ENCODE measurements at regions not wholly inside any gene's neighbourhood (a gene's known extent, or its start where the extent isn't known, plus 50 kb on each side); places are given as distances from the start of the nearest gene placed in this dataset.
A peak's percentile ranks its signal among the peaks of the same experiment; 100 is the strongest.

DNA sequence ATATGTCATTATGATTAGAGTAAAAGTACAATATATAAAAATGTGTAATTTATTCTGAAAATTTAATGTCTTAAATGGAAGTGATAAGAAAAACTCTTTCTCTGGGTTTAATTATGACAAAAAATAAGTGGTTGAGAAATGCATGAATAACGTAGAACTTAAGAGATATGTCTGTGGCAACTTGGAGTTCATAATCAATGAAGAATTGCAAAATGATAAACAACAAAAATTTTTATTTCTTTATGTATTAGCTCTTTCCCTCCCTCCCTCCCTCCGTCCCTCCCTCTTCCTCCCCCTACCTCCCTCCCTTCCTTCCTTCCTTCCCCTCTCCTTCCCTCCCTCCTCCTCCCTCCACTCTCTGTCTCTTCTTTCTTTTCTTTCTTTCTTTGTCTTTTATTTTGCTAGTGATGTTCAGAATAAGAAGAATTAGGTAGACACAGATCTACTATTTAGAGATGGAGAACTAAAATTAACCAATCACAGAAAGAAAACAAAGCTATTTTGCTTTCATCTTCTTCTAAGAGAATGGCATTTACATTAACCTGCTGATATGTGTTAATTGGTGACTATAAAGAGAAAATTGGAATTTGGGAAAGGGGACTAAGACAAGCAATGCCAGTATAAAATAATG, 96.3 kb upstream of the PDC start:
- FAIRE-seq (no peak), DNase-seq (ENCODE audit: low spot score) (no peak)

DNA sequence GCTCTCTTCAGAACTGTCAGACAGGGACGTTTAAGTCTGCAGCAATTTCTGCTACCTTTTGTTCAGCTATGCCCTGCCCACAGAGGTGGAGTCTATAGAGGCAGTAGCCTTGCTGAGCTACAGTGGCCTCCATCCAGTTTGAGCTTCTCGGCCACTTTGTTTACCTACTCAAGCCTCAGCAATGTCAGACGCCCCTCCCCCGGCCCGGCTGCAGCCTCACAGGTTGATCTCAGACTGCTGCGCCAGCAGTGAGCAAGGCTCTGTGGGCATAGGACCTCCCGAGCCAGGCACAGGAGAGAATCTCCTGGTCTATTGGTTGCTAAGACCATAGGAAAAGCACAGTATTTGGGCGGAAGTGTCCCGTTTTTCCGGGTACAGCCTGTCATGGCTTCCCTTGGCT, 89.9 kb upstream of the PDC start:
- no peak for FAIRE-seq

DNA sequence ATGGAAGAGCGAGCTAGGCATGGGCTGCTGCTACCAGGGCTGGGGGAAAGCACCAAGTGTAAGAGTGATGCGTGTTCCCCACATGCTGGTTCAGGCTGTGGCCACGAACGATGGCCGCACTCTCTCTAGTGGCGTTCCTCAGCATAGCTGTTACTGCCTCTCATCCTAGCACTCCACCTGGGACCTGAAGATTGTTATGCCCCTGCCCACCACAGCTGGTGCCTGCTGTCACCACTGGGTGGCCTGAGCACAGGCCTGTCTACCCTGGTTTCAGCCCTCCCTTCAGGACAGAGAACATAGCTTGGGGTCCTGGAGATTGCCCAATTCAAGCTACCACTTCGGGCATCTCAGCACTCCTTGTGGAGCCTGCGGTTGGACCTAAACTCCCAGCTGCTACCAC, 80.1 kb upstream of the PDC start:
- no peak for FAIRE-seq
- no peak for DNase-seq (ENCODE audit: low spot score)

More for the DNA sequence above, 89.9 kb upstream of the PDC start:
- DNase-seq (ENCODE audit: low spot score): no peak

DNA sequence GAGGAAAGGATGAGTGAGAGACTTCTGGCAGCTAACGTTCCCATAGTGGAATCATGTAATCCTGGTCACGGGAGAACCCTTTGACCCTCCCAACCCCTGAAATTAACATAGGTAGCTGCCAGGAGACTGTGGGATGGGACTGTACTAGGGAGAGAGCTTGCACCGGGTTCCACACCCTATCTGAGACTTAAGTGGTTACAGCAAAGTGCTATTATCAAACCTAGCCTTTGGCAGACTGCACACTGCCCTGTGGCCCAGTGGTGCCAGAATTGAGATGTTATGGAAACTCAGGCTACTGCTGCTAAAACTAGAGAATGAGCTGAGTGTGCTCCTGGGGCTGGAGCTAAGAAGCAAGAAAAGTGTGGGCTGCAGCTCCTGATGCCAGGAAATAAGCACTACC, 79.6 kb upstream of the PDC start:
- no peak for FAIRE-seq

DNA sequence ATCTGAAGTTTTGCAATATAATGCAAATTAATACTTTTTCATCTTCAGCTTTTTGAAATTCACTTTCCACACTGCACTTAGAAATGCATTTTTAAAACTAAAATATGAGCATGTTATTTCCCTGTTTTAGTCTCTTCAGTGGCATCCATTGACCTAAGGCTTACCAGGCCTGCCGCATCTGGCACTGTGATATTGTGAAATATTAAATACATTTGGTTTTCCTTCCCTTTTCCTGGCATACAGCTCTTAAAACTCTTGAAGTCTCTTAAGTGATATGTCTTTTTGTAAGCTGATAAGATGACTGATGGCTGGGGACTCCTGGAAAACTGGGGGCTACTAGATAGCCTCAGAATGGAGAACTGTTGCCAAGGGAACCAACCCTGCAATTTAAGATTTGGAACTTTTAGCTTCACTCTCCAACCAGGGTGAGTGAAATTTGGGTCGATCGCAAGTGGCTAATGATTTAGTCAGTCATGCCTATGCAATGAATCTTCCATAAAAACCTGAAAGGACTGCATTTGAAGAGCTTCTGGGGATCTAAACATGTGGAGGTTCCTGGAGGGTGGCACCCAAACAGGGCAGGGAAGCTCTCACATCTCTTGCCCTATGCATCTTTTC, 75.5 kb upstream of the PDC start:
- DNase-seq (ENCODE audit: low spot score): no peak
- no peak for FAIRE-seq

More for the DNA sequence above, 79.6 kb upstream of the PDC start:
- DNase-seq (ENCODE audit: low spot score): no peak

DNA sequence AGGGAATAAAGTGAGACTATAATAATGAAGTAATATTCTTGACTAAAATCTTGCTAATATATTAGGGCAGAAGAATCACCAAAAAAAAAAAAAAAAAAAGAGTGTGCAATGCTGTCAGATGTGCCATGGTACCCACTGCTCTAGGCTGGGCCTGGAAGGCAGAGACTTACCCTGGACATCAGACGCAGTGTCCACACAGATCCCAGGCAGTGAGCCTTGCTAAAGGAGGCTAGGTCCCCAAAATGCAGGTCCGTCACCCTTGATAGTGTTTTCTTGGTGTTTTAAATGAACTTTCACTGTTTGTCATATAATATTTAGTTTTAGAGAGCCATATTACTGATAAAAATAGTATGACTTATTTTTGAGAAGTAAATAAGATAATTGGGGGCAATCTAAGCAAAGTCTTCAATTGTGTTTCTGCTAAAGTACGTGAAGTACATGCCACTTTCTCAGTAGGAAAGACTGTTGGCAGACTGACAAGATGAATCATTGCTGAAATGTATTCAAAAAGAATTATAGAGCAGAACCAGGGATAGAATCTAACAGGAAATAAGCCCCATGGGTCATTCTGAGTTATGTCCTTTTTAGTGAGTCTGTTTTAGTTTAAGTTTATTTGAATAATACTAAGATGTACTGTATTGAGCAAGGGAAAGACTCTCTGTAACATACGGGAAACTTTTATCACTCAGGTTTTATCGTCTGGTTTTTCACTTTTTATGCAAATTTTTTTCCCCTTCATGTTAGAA, 74.6 kb upstream of the PDC start:
- FAIRE-seq (no peak), DNase-seq (ENCODE audit: low spot score) (peak; percentile 27)

DNA sequence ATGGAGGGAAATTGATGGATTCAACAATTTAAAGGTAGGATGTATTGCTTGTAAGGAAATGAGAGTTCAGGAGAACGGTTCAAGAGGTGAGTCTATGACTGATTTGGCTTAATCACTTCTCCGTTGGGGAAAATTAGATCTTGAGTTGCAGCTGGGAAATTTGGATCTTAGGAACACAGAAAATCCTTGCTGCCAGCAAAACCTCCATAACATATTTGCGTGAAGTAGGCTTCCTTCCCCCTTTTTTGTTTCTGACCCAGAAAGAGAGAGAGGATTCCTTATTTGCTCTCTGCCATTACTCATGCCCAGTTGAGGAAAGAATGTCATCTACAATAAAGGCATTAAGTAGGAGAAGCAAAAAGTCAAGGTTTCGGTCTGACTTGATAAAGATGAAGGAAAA, 73.5 kb upstream of the PDC start:
- no peak for FAIRE-seq
- no peak for DNase-seq (ENCODE audit: low spot score)

DNA sequence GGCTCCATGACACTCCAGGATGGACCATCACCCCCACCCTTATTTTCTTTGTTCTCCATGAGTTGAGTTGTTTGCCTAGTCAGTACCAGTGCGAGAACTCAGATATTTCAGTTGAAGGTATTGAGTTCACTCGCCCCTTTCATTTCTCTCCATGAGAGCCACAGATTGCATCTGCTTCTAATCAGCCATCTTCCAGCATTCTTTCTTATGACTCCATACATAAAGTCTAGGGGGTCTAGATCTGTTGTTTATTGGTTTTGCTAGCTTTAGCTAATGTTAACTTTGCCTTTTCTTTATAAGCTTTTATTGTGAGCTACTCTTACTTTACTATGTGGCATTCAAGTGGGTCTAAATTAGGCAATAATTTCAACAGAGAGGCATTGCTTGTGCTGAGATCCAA, 71.6 kb upstream of the PDC start:
- FAIRE-seq: no peak
- no peak for DNase-seq (ENCODE audit: low spot score)

DNA sequence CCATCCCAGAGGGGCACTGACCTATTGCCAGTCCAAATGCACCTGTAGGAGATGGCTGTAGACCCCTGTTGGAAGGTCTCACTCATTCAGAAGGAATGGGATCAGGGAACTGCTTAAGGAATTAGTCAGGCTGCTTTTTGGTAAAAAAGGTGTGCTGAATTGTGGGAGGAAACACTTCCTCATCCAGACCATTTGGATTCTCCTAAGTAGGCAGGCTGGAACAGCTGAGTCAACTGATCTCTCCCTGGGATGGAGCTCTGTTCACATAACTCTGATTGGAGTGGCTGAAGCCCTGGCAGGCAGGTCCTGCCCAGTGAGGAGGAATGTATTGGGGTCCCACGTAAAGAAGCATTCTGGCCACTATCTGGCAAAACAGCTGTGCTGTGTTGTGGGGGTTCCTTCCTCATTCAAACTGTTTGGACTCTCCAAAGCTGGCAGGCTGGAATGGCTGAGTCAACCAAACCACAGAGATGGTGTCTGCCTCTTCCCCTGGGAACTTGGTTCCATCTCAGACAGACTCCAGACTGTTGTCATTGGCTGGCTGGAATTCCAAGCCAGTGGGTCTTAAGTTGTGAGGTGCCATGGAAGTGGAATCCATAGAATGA, 70.7 kb upstream of the PDC start:
- no peak for DNase-seq (ENCODE audit: low spot score)

DNA sequence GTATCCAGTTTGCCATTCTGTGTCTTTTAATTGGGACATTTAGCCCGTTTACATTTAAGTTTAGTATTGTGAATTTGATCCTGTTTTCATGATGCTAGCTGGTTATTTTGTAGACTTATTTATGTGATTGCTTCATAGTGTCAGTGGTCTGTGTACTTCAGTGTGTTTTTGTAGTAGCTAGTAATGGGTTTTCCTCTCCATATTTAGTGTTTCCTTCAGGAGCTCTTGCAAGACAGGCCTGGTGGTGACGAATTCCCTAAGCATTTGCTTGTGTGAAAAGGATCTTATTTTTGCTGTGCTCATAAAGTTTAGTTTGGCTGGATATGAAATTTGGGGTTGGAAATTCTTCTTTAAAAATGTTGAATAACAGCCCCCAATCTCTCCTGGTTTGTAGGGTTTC, 69.2 kb upstream of the PDC start:
- FAIRE-seq (no peak), DNase-seq (ENCODE audit: low spot score) (no peak)

More for the DNA sequence above, 70.7 kb upstream of the PDC start:
- FAIRE-seq: no peak

DNA sequence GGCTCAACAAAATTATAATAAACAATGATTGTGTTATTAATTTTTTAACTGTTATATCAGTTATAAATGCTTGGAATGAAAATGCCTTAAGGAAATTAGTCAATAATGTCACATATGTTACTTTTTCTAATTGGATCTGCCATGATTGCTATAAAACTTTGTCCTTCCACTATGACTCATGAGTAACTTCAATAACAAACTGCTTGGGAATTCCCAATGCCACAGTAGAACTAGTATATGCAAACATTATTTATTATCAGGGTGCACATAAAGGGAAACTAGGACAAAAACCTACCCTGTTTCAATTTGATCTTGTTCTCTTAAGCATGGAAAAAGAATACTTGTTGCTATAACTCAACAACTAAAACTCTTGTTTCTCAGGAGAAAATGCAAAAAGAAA, 59.1 kb upstream of the PDC start:
- FAIRE-seq: no peak
- no peak for DNase-seq (ENCODE audit: low spot score)

DNA sequence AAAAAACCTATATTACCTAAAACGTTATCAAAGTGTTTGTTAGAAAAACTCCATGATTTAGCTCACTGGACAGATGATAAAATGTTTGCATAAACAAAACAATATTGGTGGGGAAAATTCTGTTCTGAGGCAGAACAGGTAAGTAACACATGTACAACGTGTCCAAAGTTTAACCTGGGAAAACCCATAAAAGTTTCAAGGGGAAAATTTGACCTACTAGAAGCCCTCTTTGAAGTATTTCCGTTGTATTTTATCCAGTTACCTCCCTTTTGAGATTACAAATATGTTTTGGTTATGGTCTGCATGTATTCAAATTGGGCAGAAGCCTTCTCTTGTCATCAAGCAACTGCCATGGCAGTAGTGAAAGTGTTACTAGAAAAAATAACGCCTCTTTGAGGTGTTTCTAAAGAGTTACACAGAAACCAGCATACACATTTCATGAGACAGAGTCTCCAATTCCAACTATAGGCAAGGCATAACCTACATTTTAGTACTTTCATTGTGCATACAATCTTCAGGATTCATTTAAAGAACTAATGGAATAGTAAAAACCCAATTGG, 58.0 kb upstream of the PDC start:
- DNase-seq (ENCODE audit: low spot score): no peak
- FAIRE-seq: no peak

DNA sequence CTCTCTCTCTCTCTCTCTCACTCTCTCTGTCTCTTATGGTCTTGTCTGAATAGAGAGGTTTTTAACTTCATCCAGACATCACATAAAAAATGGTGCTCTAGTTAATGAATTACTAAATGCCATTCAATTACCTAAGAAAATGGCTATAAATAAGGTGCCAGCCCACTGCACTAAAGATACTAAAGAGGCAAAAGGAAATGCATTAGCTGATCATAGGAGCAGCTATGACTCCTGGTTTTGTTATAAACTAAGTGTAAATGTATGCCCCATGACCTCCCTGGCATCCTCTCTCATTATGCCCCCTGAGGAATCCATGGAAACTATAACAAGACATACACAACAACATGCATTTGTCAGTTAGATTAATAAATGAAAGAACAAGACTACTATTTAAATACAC, 57.5 kb upstream of the PDC start:
- FAIRE-seq (no peak), DNase-seq (ENCODE audit: low spot score) (no peak)

DNA sequence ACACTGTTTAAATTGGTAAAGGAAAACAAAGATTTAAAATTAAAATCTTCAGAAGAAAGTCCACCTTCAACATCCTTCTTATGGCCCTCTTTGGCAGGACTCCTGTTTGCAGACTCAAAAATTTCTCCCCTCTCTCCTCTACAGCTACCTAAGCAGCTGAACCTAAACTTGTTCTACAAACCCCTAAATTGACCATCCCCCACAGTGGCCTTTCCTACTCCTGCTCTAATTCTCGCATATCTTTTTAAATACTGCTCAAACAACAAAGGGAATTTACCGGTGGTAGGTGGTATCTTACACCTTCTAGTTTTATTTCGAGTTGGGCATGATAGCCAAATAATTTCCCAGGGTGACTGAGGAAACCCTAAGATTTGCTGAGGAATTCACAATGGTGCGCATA, 53.5 kb upstream of the PDC start:
- DNase-seq (ENCODE audit: low spot score) (no peak), FAIRE-seq (no peak)

DNA sequence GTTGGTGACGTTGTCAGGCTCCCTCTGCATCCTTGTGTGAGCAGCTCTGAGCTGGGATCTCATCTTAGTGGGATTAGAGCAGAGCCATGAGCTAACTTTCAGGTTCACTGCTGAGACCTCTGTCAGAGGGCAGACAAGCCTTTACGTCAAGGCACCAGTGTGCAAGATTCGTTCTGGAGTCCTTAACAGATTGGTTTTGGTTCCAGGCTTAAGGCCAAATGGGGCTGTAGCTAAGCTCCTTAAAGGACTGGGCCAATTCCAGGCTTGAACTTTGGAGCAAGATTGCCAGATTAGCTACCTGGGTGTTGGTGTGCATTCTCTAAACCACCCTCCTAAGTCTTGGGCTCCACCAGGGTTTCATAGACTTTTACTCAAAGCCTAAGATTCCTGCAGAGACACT, 52.6 kb upstream of the PDC start:
- no peak for FAIRE-seq
- no peak for DNase-seq (ENCODE audit: low spot score)

DNA sequence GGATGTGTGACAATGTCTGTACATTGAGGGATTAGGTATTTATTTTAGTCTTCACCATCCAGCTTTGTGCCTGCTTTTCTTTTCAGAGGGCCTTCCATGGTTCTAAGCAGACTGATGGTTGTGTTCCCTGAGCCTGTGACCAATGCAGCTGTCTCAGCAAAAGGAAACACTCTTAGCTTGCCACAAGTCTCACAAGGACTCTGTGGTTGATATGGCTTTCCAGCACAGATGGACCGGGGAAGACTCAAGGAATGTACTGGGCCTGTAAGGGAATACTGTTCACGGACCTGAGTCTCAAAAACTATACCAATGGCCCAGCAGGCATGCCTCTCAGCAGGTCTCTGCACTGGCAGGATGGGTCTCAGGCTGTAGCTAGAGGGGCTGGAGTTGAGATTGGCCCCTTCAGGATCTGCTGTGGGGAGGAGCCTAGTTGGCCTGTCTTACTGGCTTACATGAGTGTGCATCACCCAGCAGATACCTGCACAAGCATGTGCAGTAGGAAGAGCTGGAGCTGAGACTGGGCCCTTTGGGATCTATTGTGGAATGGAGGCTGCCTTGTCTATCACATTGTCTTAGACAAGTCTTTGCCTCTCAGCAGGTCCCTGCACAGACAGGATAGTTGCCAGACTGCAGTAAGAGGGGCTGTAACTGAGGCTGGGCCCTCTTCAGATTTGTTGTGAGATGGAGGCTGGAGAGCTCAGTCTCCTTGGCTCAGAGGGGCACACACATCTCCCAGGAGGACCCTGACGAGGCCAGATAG, 52.0 kb upstream of the PDC start:
- FAIRE-seq: no peak

DNA sequence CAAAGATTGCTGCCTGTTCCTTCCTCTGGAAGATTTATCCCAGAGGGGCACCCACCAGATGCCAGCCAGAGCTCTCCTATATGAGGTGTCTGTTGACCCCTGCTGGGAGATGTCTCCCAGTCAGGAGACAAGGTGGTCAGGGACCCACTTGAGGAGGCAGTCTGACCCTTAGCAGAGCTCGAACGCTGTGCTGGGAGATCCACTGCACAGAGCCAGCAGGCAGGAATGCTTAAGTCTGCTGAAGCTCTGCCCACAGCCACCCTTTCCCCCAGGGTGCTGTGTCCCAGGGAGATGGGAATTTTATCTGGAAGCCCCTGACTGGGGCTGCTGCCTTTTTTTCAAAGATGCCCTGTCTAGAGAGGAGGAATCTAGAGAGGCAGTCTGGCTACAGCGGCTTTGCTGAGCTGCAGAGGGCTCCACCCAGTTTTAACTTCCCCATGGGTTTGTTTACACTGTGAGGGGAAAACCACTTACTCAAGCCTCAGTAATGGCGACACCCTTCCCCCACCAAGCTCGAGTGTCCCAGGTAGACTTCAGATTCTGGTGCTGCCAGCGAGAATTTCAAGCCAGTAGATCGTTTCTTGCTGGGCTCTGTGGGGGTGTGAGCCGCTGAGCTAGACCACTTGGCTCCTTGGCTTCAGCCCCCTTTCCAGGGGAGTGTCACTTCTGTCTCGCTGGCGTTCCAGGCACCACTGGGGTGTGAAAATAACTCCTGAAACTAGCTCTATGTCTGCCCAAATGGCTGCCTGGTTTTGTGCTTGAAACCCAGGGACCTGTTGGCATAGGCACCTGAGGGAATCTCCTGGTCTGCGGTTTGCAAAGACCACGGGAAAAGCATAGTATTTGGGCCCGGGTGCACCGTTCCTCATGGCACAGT, 51.1 kb upstream of the PDC start:
- FAIRE-seq (no peak), DNase-seq (ENCODE audit: low spot score) (no peak)

More for the DNA sequence above, 52.0 kb upstream of the PDC start:
- DNase-seq (ENCODE audit: low spot score): no peak
